ENCODE measurements at regions not wholly inside any gene's neighbourhood (a gene's known extent, or its start where the extent isn't known, plus 50 kb on each side); places are given as distances from the start of the nearest gene placed in this dataset.

DNA sequence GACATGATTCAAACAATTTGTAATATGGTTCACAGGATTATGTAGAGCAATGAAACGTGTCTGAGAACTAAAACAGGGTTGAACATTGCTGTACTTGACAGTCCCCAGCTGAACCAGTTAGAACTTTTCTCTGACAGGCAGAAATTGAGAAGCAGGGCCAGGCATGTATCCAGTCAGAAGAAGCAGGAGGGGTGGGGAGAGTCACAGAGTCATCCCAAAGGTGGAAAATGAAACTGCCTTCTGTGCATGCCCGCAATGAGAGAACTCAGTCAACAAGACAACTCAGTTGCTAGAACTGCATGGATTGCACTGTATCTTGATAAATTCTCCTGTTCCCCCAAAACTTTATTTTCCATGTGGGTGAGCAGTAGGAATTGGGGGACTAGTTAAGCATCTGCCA is 72.9 kb upstream of the PRLR start:
- Histone ChIP-seq H3K56ac (replicated peaks; ENCODE audit: insufficient read length, low read depth, low read length) (no peak overlapping the region), H2BK120ac (replicated peaks; ENCODE audit: low read depth, low read length) (no peak overlapping the region), H4K5ac (ENCODE audit: insufficient read length, low read depth, low read length) (no peak overlapping the region), H3K18ac (ENCODE audit: extremely low read depth, low read length) (no peak overlapping the region), H3K23me2 (ENCODE audit: low read depth, low read length) (no peaks in the 10 kb centered on the region), H4K20me1 (replicated peaks in 1 of 2; ENCODE audit: control insufficient read depth in 1 of 2, insufficient read depth in 2 of 2, low read length in 2 of 2) (no peaks in the 10 kb centered on the region), H3K4me1 (replicated peaks in 1 of 4; ENCODE audit: control insufficient read depth in 3 of 4, insufficient read depth in 4 of 4, low read length in 3 of 4) (no peaks in the 10 kb centered on the region), H3K79me2 (ENCODE audit: control insufficient read depth in 1 of 2, insufficient read depth in 2 of 2, low read length in 2 of 2) (no peaks in the 10 kb centered on the region), H3K4ac (replicated peaks; ENCODE audit: insufficient read length, low read depth, low read length) (no peak overlapping the region), H2BK12ac (ENCODE audit: low read depth, low read length) (no peak overlapping the region), H2AK5ac (ENCODE audit: low read depth, low read length) (no peak overlapping the region), H3K9ac (replicated peaks in 1 of 4; ENCODE audit: extremely low read depth in 1 of 4, low read depth in 3 of 4, low read length in 3 of 4) (no peak overlapping the region), H2AFZ (ENCODE audit: low read length) (no peak overlapping the region), H3K4me3 (ENCODE audit: extremely low read depth in 1 of 4, insufficient read depth in 2 of 4, low read depth in 3 of 4, low read length in 4 of 4) (no peak overlapping the region), H2BK20ac (ENCODE audit: low read length) (no peak overlapping the region), H3K27me3 (replicated peaks in 1 of 4; ENCODE audit: control insufficient read depth in 3 of 4, extremely low read depth in 1 of 4, insufficient read depth in 3 of 4, low read length in 3 of 4) (no peaks in the 10 kb centered on the region), H3K4me2 (ENCODE audit: insufficient read depth in 1 of 2, low read depth in 2 of 2, low read length in 2 of 2) (no peak overlapping the region), H4K8ac (ENCODE audit: extremely low read depth, insufficient read depth, low read length) (no peak overlapping the region), H4K91ac (replicated peaks; ENCODE audit: insufficient read length, low read length) (no peak overlapping the region), H3K14ac (ENCODE audit: insufficient read length) (no peak overlapping the region), H2BK5ac (ENCODE audit: low read depth, low read length) (no peak overlapping the region), H3K9me3 (ENCODE audit: insufficient read depth in 2 of 2, low read depth in 1 of 2, low read length in 1 of 2) (no peaks in the 10 kb centered on the region), H3K79me1 (ENCODE audit: low read depth, low read length) (no peaks in the 10 kb centered on the region), H3K23ac (ENCODE audit: insufficient read length) (no peak overlapping the region), H3K27ac (ENCODE audit: low read depth, low read length) (no peak overlapping the region), H3K36me3 (ENCODE audit: control insufficient read depth in 2 of 4, insufficient read depth in 4 of 4, low read length in 3 of 4) (no peaks in the 10 kb centered on the region), H2BK15ac (ENCODE audit: low read length) (no peak overlapping the region)
- ChIA-PET POLR2A (ENCODE audit: partially characterized antibody) (no interaction called here), CTCF (ENCODE audit: partially characterized antibody) (no interaction called here)
- no peak for DNase-seq (ENCODE audit: low read depth in 1 of 2, low spot score in 2 of 2)
- 79% methylated on average over 2 of the region's 2 CpGs; no CpG with 5 or more reads in 1 of the 2 experiments for whole genome bisulfite sequencing, 2 experiments (ENCODE audit: extremely low coverage in 1 of 2, insufficient coverage in 1 of 2, insufficient read length in 1 of 2, insufficient replicate concordance in 2 of 2, low coverage in 1 of 2, low lambda C conversion rate in 2 of 2, missing lambda C conversion rate in 1 of 2)
- no peak for FAIRE-seq
- TF ChIP-seq SIN3A (conservative IDR thresholded peaks at IDR 0.05 in 1 of 2, IDR thresholded peaks at IDR 0.05 in 1 of 2; ENCODE audit: low read depth in 1 of 2, low read length in 2 of 2) (no peak), RXRA (IDR thresholded peaks at IDR 0.05; ENCODE audit: insufficient read depth, low read depth, low read length) (no peak), NANOG (IDR thresholded peaks at IDR 0.05; ENCODE audit: insufficient read depth, low read depth, low read length, poor library complexity, severe bottlenecking) (no peak), EP300 (IDR thresholded peaks at IDR 0.05; ENCODE audit: borderline replicate concordance in 1 of 2, low read depth in 2 of 2, low read length in 2 of 2) (no peak)

All from H1 (cell line).